CD14-positive monocyte (primary cell): ENCODE measurements at regions not wholly inside any gene's neighbourhood (a gene's known extent, or its start where the extent isn't known, plus 50 kb on each side); places are given as distances from the start of the nearest gene placed in this dataset.

ENCODE experiments used
- DNase-seq, 3 donors: peaks; one replicate each; pipeline ENCODE4 v3.0.0-alpha.2; 2011 to 2022
- H2AFZ ChIP-seq: 2 replicates; pipeline ENCODE4 v1.6.0; 2012; ENCODE audit warnings: mild to moderate bottlenecking, low read depth, low read length, inconsistent platforms; ENCODE audit not compliant: insufficient read depth, poor library complexity, severe bottlenecking
- H3K27ac ChIP-seq, 2 donors: 1 replicate in 1 of 2; 2 replicates in 1 of 2; pipeline ENCODE4 v1.5.1; 2012 to 2013; ENCODE audit warnings: low read length in 2 of 2, control low read depth in 1 of 2, inconsistent platforms in 1 of 2, low read depth in 1 of 2, mild to moderate bottlenecking in 1 of 2
- H3K27me3 ChIP-seq, 2 donors: one replicate each; pipeline versions ENCODE4 v1.6.0 to v1.6.1; 2011 to 2013; ENCODE audit warnings: low read length in 2 of 2; ENCODE audit not compliant: control insufficient read depth in 2 of 2, insufficient read depth in 2 of 2
- H3K36me3 ChIP-seq, 2 donors: replicated peaks in 1 of 2; 1 replicate in 1 of 2; 2 replicates in 1 of 2; pipeline versions ENCODE4 v1.5.1 to v1.6.1; 2012 to 2013; ENCODE audit warnings: low read length in 2 of 2, control low read depth in 1 of 2, inconsistent platforms in 1 of 2, mild to moderate bottlenecking in 1 of 2; ENCODE audit not compliant: insufficient read depth in 2 of 2, control insufficient read depth in 1 of 2
- H3K4me1 ChIP-seq, 2 donors: 1 replicate in 1 of 2; 2 replicates in 1 of 2; pipeline versions ENCODE4 v1.5.1 to v1.6.1; 2012 to 2013; ENCODE audit warnings: low read length in 2 of 2, control low read depth in 1 of 2, inconsistent platforms in 1 of 2, mild to moderate bottlenecking in 1 of 2, moderate library complexity in 1 of 2; ENCODE audit not compliant: insufficient read depth in 2 of 2, control insufficient read depth in 1 of 2
- H3K4me2 ChIP-seq: replicated peaks from 2 replicates; pipeline ENCODE3; 2012; ENCODE audit warnings: low read length, moderate library complexity, mild to moderate bottlenecking; ENCODE audit not compliant: poor library complexity, severe bottlenecking; ENCODE audit errors: extremely low read depth
- H3K4me3 ChIP-seq, 3 experiments: fragments of 200-600 bp in 1 of 3; sonication (generic) in 1 of 3; replicated peaks in 1 of 3; 1 replicate in 2 of 3; 2 replicates in 1 of 3; pipeline ENCODE4 v1.5.1; 2011 to 2013; ENCODE audit warnings: low read length in 3 of 3, mild to moderate bottlenecking in 3 of 3, control low read depth in 2 of 3, low read depth in 2 of 3, inconsistent platforms in 1 of 3, moderate library complexity in 1 of 3
- H3K79me2 ChIP-seq: 2 replicates; pipeline ENCODE4 v1.6.0; 2012; ENCODE audit warnings: mild to moderate bottlenecking, control low read depth, inconsistent platforms, low read length, moderate library complexity; ENCODE audit not compliant: insufficient read depth
- H3K9ac ChIP-seq: 2 replicates; pipeline ENCODE4 v1.6.0; 2017; ENCODE audit warnings: low read length, mild to moderate bottlenecking; ENCODE audit not compliant: insufficient read depth, poor library complexity, severe bottlenecking
- H3K9me3 ChIP-seq, 2 donors: replicated peaks in 1 of 2; 1 replicate in 1 of 2; 2 replicates in 1 of 2; pipeline versions ENCODE4 v1.5.1 to v1.6.1; 2012 to 2013; ENCODE audit warnings: low read length in 2 of 2, control low read depth in 1 of 2; ENCODE audit not compliant: control insufficient read depth in 1 of 2, insufficient read depth in 1 of 2
- H4K20me1 ChIP-seq: 2 replicates; pipeline ENCODE4 v1.6.0; 2012; ENCODE audit warnings: mild to moderate bottlenecking, low read length, control low read depth, moderate library complexity; ENCODE audit not compliant: insufficient read depth
- H3K27ac Mint-ChIP-seq, 7 donors: one replicate each; pipeline ENCODE4 v1.8.0; 2020; ENCODE audit warnings: mild to moderate bottlenecking in 7 of 7, mixed read lengths in 7 of 7, moderate library complexity in 6 of 7, inconsistent platforms in 2 of 7
- H3K27me3 Mint-ChIP-seq, 3 donors: one replicate each; pipeline ENCODE4 v1.8.0; 2021 to 2022; ENCODE audit warnings: low read depth in 3 of 3, mild to moderate bottlenecking in 3 of 3, mixed read lengths in 3 of 3, moderate library complexity in 3 of 3, inconsistent platforms in 1 of 3
- H3K36me3 Mint-ChIP-seq, 2 donors: one replicate each; pipeline ENCODE4 v1.8.0; 2020; ENCODE audit warnings: mixed read lengths in 2 of 2, inconsistent platforms in 1 of 2, mild to moderate bottlenecking in 1 of 2
- H3K4me1 Mint-ChIP-seq: one replicate; pipeline ENCODE4 v1.8.0; 2020; ENCODE audit warnings: mild to moderate bottlenecking, mixed read lengths
- H3K4me3 Mint-ChIP-seq, 2 donors: one replicate each; pipeline ENCODE4 v1.8.0; 2020; ENCODE audit warnings: mild to moderate bottlenecking in 2 of 2, mixed read lengths in 2 of 2, moderate library complexity in 1 of 2
- H3K9me3 Mint-ChIP-seq, 7 donors: one replicate each; pipeline ENCODE4 v1.8.0; 2020 to 2022; ENCODE audit warnings: mixed read lengths in 7 of 7, mild to moderate bottlenecking in 6 of 7, moderate library complexity in 6 of 7, inconsistent platforms in 2 of 7
- CTCF ChIP-seq: fragments of 200-600 bp; IDR thresholded peaks from one replicate; pipeline ENCODE4 v1.8.0; 2022; ENCODE audit warnings: antibody characterized with exemption, mild to moderate bottlenecking
- WGBS: methylation state at CpG from one replicate; pipeline ENCODE4 v1.1.5; 2013; ENCODE audit warnings: missing lambda C conversion rate; ENCODE audit not compliant: insufficient coverage; 5-methylcytosine and 5-hydroxymethylcytosine counted together
- intact Hi-C, 2 donors: fragments of 100-400 bp; cut with micrococcal nuclease; formaldehyde crosslinking; loops; one replicate each; pipeline versions ENCODE4 v1.15.0 to v1.15.1; 2023

GRCh38 chr9:87442451-87442850 is 55.2 kb upstream of the DAPK1 start:
- no peak overlapping the region for H3K27ac ChIP-seq
- Mint-ChIP-seq H3K4me1 (peaks cover 11% of the 10 kb centered on the region), H3K27me3 (peaks cover 0 to 2% (median 0%) of the 10 kb centered on the region in 3 donors), H3K36me3 (no peaks in the 10 kb centered on the region), H3K4me3 (no peak overlapping the region), H3K9me3 (peaks cover 0 to 4% (median 2%) of the 10 kb centered on the region in 7 donors), H3K27ac (no peak overlapping the region)
- no peaks in the 10 kb centered on the region for H3K36me3 ChIP-seq
- no peaks in the 10 kb centered on the region for H3K79me2 ChIP-seq
- H3K9me3 ChIP-seq = no peaks in the 10 kb centered on the region
- 75% methylated on average over 2 of the region's 2 CpGs for WGBS
- no peak for DNase-seq
- no peak overlapping the region for H3K9ac ChIP-seq
- H3K4me3 ChIP-seq = no peak overlapping the region
- no peak for TF ChIP-seq CTCF
- H4K20me1 ChIP-seq = no peaks in the 10 kb centered on the region
- H2AFZ ChIP-seq = no peak overlapping the region
- H3K4me1 ChIP-seq = peaks cover 6 to 9% of the 10 kb centered on the region in 2 donors
- H3K27me3 ChIP-seq = no peaks in the 10 kb centered on the region
- H3K4me2 ChIP-seq = no peak overlapping the region
- intact Hi-C loops = no loop called here

- intact Hi-C loops = no loop called here
- H3K4me1 Mint-ChIP-seq = peaks cover 11% of the 10 kb centered on the region
- H3K27me3 Mint-ChIP-seq = peaks cover 0 to 2% (median 0%) of the 10 kb centered on the region in 3 donors
- no peak for DNase-seq
- H3K27ac Mint-ChIP-seq = no peak overlapping the region
- Histone ChIP-seq H3K27ac (no peak overlapping the region), H3K79me2 (no peaks in the 10 kb centered on the region), H2AFZ (no peak overlapping the region), H4K20me1 (no peaks in the 10 kb centered on the region), H3K9me3 (no peaks in the 10 kb centered on the region), H3K4me1 (peaks cover 6 to 9% of the 10 kb centered on the region in 2 donors), H3K4me2 (no peak overlapping the region), H3K9ac (no peak overlapping the region), H3K27me3 (no peaks in the 10 kb centered on the region), H3K4me3 (no peak overlapping the region), H3K36me3 (no peaks in the 10 kb centered on the region)
- no peak for TF ChIP-seq CTCF
- H3K9me3 Mint-ChIP-seq = peaks cover 0 to 4% (median 2%) of the 10 kb centered on the region in 7 donors
- no peaks in the 10 kb centered on the region for H3K36me3 Mint-ChIP-seq
- no peak overlapping the region for H3K4me3 Mint-ChIP-seq
- 100% methylated on average over 1 of the region's 2 CpGs for WGBS
Measured at GRCh38 chr9:87443006-87443405, 54.7 kb upstream of the DAPK1 start.
